AG09309 (cell line): ENCODE measurements at regions not wholly inside any gene's neighbourhood (a gene's known extent, or its start where the extent isn't known, plus 50 kb on each side); places are given as distances from the start of the nearest gene placed in this dataset.

ENCODE experiments used
- DNase-seq: peaks from one replicate; pipeline ENCODE4 v3.0.0-alpha.2; 2010; ENCODE audit warnings: low read depth
- H3K4me3 ChIP-seq: 2 replicates; pipeline ENCODE4 v1.5.1; 2011; ENCODE audit warnings: mild to moderate bottlenecking, low read depth, low read length, moderate library complexity; ENCODE audit not compliant: control insufficient read depth
- CTCF ChIP-seq: IDR thresholded peaks from 2 replicates; pipeline ENCODE4 v1.5.1; 2011; ENCODE audit warnings: mild to moderate bottlenecking, low read depth, low read length, inconsistent platforms; ENCODE audit not compliant: insufficient read depth, control insufficient read depth; ENCODE audit errors: missing control alignments

- no peak for TF ChIP-seq CTCF
- H3K4me3 ChIP-seq = no peak overlapping the region
- no peak for DNase-seq
These were observed 175.0 kb upstream of the PFN2 start for GRCh38 chr3:150145659-150146058.

- DNase-seq = no peak
- H3K4me3 ChIP-seq = no peak overlapping the region
- TF ChIP-seq CTCF = no peak
These were observed 173.6 kb upstream of the PFN2 start for GRCh38 chr3:150144191-150144708.

- no peak for DNase-seq
- no peak for TF ChIP-seq CTCF
- H3K4me3 ChIP-seq = no peak overlapping the region
These were observed 172.2 kb upstream of the PFN2 start for GRCh38 chr3:150142936-150143335.

GRCh38 chr3:150141790-150142326 is 171.2 kb upstream of the PFN2 start:
- TF ChIP-seq CTCF = no peak
- H3K4me3 ChIP-seq = no peak overlapping the region
- DNase-seq = no peak

- TF ChIP-seq CTCF = no peak
- no peak for DNase-seq
These were observed 170.1 kb upstream of the PFN2 start for GRCh38 chr3:150140614-150141321.

GRCh38 chr3:150138824-150139223 is 168.1 kb upstream of the PFN2 start:
- no peak overlapping the region for H3K4me3 ChIP-seq
- TF ChIP-seq CTCF = no peak
- no peak for DNase-seq

More at GRCh38 chr3:150140614-150141321, 170.1 kb upstream of the PFN2 start:
- no peak overlapping the region for H3K4me3 ChIP-seq

GRCh38 chr3:150136242-150136641 is 165.5 kb upstream of the PFN2 start:
- DNase-seq = no peak
- H3K4me3 ChIP-seq = no peak overlapping the region
- TF ChIP-seq CTCF = no peak
